GM23248 (cell line): ENCODE measurements at regions not wholly inside any gene's neighbourhood (a gene's known extent, or its start where the extent isn't known, plus 50 kb on each side); places are given as distances from the start of the nearest gene placed in this dataset.

Experiments used
- EZH2 ChIP-seq: fragments of 200-600 bp; sonication (generic); IDR thresholded peaks from 2 replicates; pipeline ENCODE4 v1.6.1; 2018; ENCODE audit warnings: antibody characterized with exemption, mild to moderate bottlenecking; ENCODE audit not compliant: insufficient read depth, poor library complexity, severe bottlenecking
- EZH2phosphoT487 ChIP-seq: fragments of 200-600 bp; sonication (generic); IDR thresholded peaks from 2 replicates; pipeline ENCODE4 v1.6.1; 2018; ENCODE audit warnings: antibody characterized with exemption, moderate library complexity, mild to moderate bottlenecking, low read depth; ENCODE audit not compliant: insufficient read depth

GRCh38 chr11:100441086-100441485 lies 246.0 kb upstream of the ARHGAP42 start:
- no peak for TF ChIP-seq EZH2
- no peak for TF ChIP-seq EZH2phosphoT487
